ENCODE measurements at regions not wholly inside any gene's neighbourhood (a gene's known extent, or its start where the extent isn't known, plus 50 kb on each side); places are given as distances from the start of the nearest gene placed in this dataset.

DNA sequence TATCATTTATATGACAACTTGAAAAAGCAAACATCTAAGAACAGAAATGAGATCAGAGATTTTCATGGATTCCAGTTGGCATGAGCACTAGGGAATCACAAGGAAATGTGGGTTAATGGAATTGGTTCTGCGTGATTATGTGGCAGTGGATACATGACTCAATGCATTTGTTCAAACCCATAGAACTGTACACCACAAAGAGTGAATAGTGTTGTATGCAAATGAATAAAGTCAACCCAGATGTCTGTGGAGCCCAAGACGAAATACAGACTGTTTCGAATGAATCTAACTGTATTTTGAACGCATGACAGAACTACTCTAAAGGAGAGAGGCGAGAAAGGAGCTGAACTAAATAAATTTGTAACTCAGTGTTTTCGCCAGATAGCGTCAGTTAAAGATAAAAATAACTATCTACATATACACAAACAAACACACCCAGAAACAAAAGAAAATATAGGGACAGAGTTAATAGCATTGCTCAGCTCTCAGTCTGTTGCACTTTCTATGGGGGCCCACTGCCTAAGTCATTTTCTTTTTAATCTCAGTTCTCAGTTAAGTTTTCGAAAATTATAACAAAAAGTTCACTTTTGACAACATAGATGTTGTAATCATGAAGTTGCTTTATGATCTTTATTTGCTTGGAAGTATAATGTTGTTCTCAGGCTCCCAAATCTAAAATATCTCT lies 636.7 kb upstream of the SEMA3D start:
- DNase-seq (ENCODE audit: low read depth in 1 of 2, low spot score in 1 of 2) = no peak
- TF ChIP-seq GABPA (IDR thresholded peaks at IDR 0.05; ENCODE audit: low read depth) (no peak), POLR2AphosphoS5 (IDR thresholded peaks at IDR 0.05; ENCODE audit: low read depth) (no peak), SPI1 (IDR thresholded peaks at IDR 0.05; ENCODE audit: borderline replicate concordance, low read depth) (no peak)
- TF ChIP-seq, protein P1, sequence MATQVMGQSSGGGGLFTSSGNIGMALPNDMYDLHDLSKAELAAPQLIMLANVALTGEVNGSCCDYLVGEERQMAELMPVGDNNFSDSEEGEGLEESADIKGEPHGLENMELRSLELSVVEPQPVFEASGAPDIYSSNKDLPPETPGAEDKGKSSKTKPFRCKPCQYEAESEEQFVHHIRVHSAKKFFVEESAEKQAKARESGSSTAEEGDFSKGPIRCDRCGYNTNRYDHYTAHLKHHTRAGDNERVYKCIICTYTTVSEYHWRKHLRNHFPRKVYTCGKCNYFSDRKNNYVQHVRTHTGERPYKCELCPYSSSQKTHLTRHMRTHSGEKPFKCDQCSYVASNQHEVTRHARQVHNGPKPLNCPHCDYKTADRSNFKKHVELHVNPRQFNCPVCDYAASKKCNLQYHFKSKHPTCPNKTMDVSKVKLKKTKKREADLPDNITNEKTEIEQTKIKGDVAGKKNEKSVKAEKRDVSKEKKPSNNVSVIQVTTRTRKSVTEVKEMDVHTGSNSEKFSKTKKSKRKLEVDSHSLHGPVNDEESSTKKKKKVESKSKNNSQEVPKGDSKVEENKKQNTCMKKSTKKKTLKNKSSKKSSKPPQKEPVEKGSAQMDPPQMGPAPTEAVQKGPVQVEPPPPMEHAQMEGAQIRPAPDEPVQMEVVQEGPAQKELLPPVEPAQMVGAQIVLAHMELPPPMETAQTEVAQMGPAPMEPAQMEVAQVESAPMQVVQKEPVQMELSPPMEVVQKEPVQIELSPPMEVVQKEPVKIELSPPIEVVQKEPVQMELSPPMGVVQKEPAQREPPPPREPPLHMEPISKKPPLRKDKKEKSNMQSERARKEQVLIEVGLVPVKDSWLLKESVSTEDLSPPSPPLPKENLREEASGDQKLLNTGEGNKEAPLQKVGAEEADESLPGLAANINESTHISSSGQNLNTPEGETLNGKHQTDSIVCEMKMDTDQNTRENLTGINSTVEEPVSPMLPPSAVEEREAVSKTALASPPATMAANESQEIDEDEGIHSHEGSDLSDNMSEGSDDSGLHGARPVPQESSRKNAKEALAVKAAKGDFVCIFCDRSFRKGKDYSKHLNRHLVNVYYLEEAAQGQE (IDR thresholded peaks at IDR 0.05; ENCODE audit: insufficient replicate concordance, low read depth) = no peak
- TF ChIP-seq, protein P2, sequence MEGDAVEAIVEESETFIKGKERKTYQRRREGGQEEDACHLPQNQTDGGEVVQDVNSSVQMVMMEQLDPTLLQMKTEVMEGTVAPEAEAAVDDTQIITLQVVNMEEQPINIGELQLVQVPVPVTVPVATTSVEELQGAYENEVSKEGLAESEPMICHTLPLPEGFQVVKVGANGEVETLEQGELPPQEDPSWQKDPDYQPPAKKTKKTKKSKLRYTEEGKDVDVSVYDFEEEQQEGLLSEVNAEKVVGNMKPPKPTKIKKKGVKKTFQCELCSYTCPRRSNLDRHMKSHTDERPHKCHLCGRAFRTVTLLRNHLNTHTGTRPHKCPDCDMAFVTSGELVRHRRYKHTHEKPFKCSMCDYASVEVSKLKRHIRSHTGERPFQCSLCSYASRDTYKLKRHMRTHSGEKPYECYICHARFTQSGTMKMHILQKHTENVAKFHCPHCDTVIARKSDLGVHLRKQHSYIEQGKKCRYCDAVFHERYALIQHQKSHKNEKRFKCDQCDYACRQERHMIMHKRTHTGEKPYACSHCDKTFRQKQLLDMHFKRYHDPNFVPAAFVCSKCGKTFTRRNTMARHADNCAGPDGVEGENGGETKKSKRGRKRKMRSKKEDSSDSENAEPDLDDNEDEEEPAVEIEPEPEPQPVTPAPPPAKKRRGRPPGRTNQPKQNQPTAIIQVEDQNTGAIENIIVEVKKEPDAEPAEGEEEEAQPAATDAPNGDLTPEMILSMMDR (IDR thresholded peaks at IDR 0.05; ENCODE audit: insufficient read depth, low read length) = no peak
- H3K27ac ChIP-seq (replicated peaks) = no peak overlapping the region
- H3K27me3 ChIP-seq (ENCODE audit: insufficient read depth, poor library complexity, severe bottlenecking) = no peaks in the 10 kb centered on the region
- no peak overlapping the region for H3K4me3 ChIP-seq (replicated peaks; ENCODE audit: insufficient read depth, low read length)

DNA sequence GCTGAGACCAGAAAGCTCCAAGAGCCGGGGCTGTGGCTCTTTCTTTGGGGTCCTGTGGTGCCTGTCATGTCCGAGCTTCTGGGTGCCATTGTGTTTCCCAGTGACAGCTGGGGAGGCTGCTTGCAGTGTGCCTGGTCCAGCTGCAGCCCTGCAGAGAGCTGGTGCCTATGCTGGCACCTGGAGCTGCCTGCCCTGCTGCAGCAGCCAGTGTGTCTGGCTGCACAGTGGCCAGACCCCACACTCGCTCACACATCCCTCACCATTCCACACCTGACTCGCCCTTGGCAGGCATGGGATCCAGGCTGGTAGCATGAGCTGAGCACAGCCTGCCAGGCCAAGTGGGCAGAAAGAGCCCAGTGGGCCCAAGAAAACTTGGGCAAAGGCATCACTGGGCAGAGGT lies 635.1 kb upstream of the SEMA3D start:
- no peak for DNase-seq (ENCODE audit: low read depth in 1 of 2, low spot score in 1 of 2)
- no peak overlapping the region for H3K27ac ChIP-seq (replicated peaks)
- H3K4me3 ChIP-seq (replicated peaks; ENCODE audit: insufficient read depth, low read length) = no peak overlapping the region
- H3K27me3 ChIP-seq (ENCODE audit: insufficient read depth, poor library complexity, severe bottlenecking) = no peaks in the 10 kb centered on the region
- TF ChIP-seq SPI1 (IDR thresholded peaks at IDR 0.05; ENCODE audit: borderline replicate concordance, low read depth) (no peak), GABPA (IDR thresholded peaks at IDR 0.05; ENCODE audit: low read depth) (no peak), POLR2AphosphoS5 (IDR thresholded peaks at IDR 0.05; ENCODE audit: low read depth) (no peak)
- TF ChIP-seq, protein P1 (IDR thresholded peaks at IDR 0.05; ENCODE audit: insufficient replicate concordance, low read depth) = no peak
- TF ChIP-seq, protein P2 (IDR thresholded peaks at IDR 0.05; ENCODE audit: insufficient read depth, low read length) = no peak

DNA sequence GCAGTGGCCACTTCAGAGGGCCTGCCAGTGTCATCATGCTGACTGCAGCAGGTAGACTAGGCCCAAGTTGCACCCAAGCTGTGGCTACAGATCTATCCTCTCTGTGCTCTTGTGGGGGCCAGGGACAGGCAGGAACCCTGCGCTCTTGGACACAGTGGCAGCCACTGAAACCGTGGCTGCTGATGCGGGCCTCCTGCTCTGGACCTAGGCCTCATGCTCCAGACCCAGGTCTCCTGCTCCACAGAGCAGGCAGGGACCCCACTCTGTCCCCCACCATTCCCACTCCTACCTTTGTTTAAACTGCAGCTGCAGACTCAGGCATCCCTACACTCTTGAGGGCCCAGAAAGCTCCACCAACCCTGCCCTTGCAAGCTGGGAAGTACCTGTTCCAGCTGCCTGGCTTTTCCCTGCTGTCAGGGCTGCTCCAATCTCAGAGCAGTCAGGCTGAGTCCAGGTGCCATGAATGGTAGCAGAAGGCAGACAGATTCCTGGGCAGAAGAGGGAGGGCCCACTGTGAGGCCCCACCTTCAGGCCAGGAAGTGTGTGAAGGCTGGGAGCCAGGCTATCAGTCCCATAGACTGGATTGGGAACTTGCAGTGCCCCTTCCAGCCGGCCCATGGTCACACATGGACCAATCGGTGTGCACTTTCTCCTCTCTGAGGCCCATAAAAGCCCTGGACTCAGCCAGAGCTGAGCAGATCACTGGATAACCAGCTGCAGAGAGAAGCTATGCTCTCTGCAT lies 634.0 kb upstream of the SEMA3D start:
- no peak overlapping the region for H3K4me3 ChIP-seq (replicated peaks; ENCODE audit: insufficient read depth, low read length)
- no peak for TF ChIP-seq SPI1 (IDR thresholded peaks at IDR 0.05; ENCODE audit: borderline replicate concordance, low read depth)
- TF ChIP-seq POLR2AphosphoS5 (IDR thresholded peaks at IDR 0.05; ENCODE audit: low read depth) = no peak
- no peaks in the 10 kb centered on the region for H3K27me3 ChIP-seq (ENCODE audit: insufficient read depth, poor library complexity, severe bottlenecking)
- H3K27ac ChIP-seq (replicated peaks) = no peak overlapping the region
- DNase-seq (ENCODE audit: low read depth in 1 of 2, low spot score in 1 of 2) = no peak

DNA sequence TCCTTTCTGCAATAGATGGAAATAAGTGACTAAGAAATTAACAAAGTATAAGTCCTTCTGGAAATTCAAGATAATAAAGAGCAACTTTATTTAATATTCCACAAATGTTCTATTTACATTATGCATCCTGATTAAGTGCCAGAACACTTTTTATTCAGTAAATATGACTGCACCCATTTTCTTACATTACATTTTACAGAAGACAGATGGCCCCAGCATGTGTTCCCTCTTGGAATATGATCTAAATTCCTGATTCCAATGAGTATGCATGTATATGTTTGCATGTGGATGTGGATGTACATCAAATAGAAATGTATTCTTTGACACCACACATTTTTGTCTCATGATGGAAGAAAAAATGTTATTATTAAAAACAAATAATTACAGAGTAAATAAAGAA lies 628.7 kb upstream of the SEMA3D start:
- Histone ChIP-seq H3K27me3 (ENCODE audit: insufficient read depth, poor library complexity, severe bottlenecking) (no peaks in the 10 kb centered on the region), H3K27ac (replicated peaks) (no peak overlapping the region), H3K4me3 (replicated peaks; ENCODE audit: insufficient read depth, low read length) (no peak overlapping the region)
- no peak for DNase-seq (ENCODE audit: low read depth in 1 of 2, low spot score in 1 of 2)
- TF ChIP-seq GABPA (IDR thresholded peaks at IDR 0.05; ENCODE audit: low read depth) = no peak
- TF ChIP-seq SPI1 (IDR thresholded peaks at IDR 0.05; ENCODE audit: borderline replicate concordance, low read depth) = no peak
- TF ChIP-seq, protein P2 (IDR thresholded peaks at IDR 0.05; ENCODE audit: insufficient read depth, low read length) = no peak
- no peak for TF ChIP-seq POLR2AphosphoS5 (IDR thresholded peaks at IDR 0.05; ENCODE audit: low read depth)
- TF ChIP-seq, protein P1 (IDR thresholded peaks at IDR 0.05; ENCODE audit: insufficient replicate concordance, low read depth) = no peak

All from HL-60 (cell line).